Activated CD8-positive, alpha-beta memory T cell treated with anti-CD3 and anti-CD28 coated beads for 36 hours (primary cell): ENCODE measurements at regions not wholly inside any gene's neighbourhood (a gene's known extent, or its start where the extent isn't known, plus 50 kb on each side); places are given as distances from the start of the nearest gene placed in this dataset.

ENCODE experiments used
- CTCF ChIA-PET: fragments of 350-600 bp; sonication (Branson Sonifier 250); formaldehyde crosslinking; loops from one replicate; lab custom pipeline; 2021; ENCODE audit warnings: antibody characterized with exemption; lab: Charles Lee
- POLR2A ChIA-PET: fragments of 350-600 bp; sonication (Branson Sonifier 250); formaldehyde crosslinking; loops from one replicate; lab custom pipeline; 2021; ENCODE audit warnings: antibody characterized with exemption; lab: Charles Lee

- ChIA-PET POLR2A (no interaction called here), CTCF (no interaction called here)
Measured at GRCh38 chr16:80433623-80434022, 107.2 kb upstream of the DYNLRB2 start.

- CTCF ChIA-PET, result no interaction called here
- POLR2A ChIA-PET, result no interaction called here
Measured at GRCh38 chr16:80427795-80428194, 113.0 kb upstream of the DYNLRB2 start.

GRCh38 chr16:80418517-80419355, 122.1 kb upstream of the DYNLRB2 start:
- POLR2A ChIA-PET, result no interaction called here
- CTCF ChIA-PET, result no interaction called here

- CTCF ChIA-PET, result no interaction called here
- POLR2A ChIA-PET, result no interaction called here
Measured at GRCh38 chr16:80417706-80418271, 123.0 kb upstream of the DYNLRB2 start.

- CTCF ChIA-PET, result no interaction called here
- POLR2A ChIA-PET, result no interaction called here
Measured at GRCh38 chr16:80408014-80408413, 132.8 kb upstream of the DYNLRB2 start.

- ChIA-PET POLR2A (no interaction called here), CTCF (no interaction called here)
Measured at GRCh38 chr16:80407265-80407987, 133.4 kb upstream of the DYNLRB2 start.

- CTCF ChIA-PET, result no interaction called here
- POLR2A ChIA-PET, result no interaction called here
Measured at GRCh38 chr16:80404847-80405246, 135.9 kb upstream of the DYNLRB2 start.

GRCh38 chr16:80403894-80404293, 136.9 kb upstream of the DYNLRB2 start:
- CTCF ChIA-PET, result no interaction called here
- POLR2A ChIA-PET, result no interaction called here

- ChIA-PET CTCF (no interaction called here), POLR2A (no interaction called here)
Measured at GRCh38 chr16:80390871-80391489, 149.8 kb upstream of the DYNLRB2 start.

GRCh38 chr16:80390046-80390445, 150.7 kb upstream of the DYNLRB2 start:
- POLR2A ChIA-PET, result no interaction called here
- CTCF ChIA-PET, result no interaction called here

GRCh38 chr16:80389338-80389737, 151.5 kb upstream of the DYNLRB2 start:
- ChIA-PET CTCF (no interaction called here), POLR2A (no interaction called here)

- CTCF ChIA-PET, result no interaction called here
- POLR2A ChIA-PET, result no interaction called here
Measured at GRCh38 chr16:80387318-80387921, 153.4 kb upstream of the DYNLRB2 start.

GRCh38 chr16:80384862-80385261, 155.9 kb upstream of the DYNLRB2 start:
- ChIA-PET POLR2A (no interaction called here), CTCF (no interaction called here)

GRCh38 chr16:80380514-80380913, 160.3 kb upstream of the DYNLRB2 start:
- POLR2A ChIA-PET, result no interaction called here
- CTCF ChIA-PET, result interaction anchor here (1.0 kb wide), 1 partner anchor 10 kb away, joined by 3 read pairs; no protein-coding TSS in a partner anchor

GRCh38 chr16:80377096-80377956, 163.5 kb upstream of the DYNLRB2 start:
- ChIA-PET CTCF (no interaction called here), POLR2A (interaction anchor here (0.7 kb wide), 1 partner anchor 132 kb away, joined by 8 read pairs; no protein-coding TSS in a partner anchor)

GRCh38 chr16:80375973-80376372, 164.8 kb upstream of the DYNLRB2 start:
- ChIA-PET POLR2A (no interaction called here), CTCF (no interaction called here)

- ChIA-PET POLR2A (no interaction called here), CTCF (no interaction called here)
Measured at GRCh38 chr16:80375513-80375912, 165.3 kb upstream of the DYNLRB2 start.

GRCh38 chr16:80372341-80372740, 168.5 kb upstream of the DYNLRB2 start:
- POLR2A ChIA-PET, result no interaction called here
- CTCF ChIA-PET, result no interaction called here
